GM23338 (cell line): ENCODE measurements at regions not wholly inside any gene's neighbourhood (a gene's known extent, or its start where the extent isn't known, plus 50 kb on each side); places are given as distances from the start of the nearest gene placed in this dataset.

Experiments used
- ATAC-seq: fragments of 200-7000 bp; cut with Tn5 transposase; 3 replicates; pipeline ENCODE4 v1.9.1; 2020
- DNase-seq: peaks from one replicate; pipeline ENCODE4 v3.0.0-alpha.2; 2015; ENCODE audit warnings: low spot score
- H2AFZ ChIP-seq: fragments of 200-600 bp; sonication (generic); 2 replicates; pipeline ENCODE4 v1.8.0; 2016; ENCODE audit warnings: antibody characterized with exemption, mild to moderate bottlenecking, moderate library complexity
- H3F3A ChIP-seq: fragments of 200-600 bp; sonication (generic); replicated peaks from 2 replicates; pipeline ENCODE4 v1.8.0; 2017; ENCODE audit warnings: antibody characterized with exemption, mixed run types, low read depth
- H3K27ac ChIP-seq: fragments of 200-600 bp; sonication (generic); 2 replicates; pipeline ENCODE4 v1.6.1; 2016; ENCODE audit warnings: low read depth
- H3K27me3 ChIP-seq: fragments of 200-600 bp; sonication (generic); 2 replicates; pipeline ENCODE4 v1.8.0; 2016; ENCODE audit warnings: mild to moderate bottlenecking, mixed run types, moderate library complexity; ENCODE audit not compliant: insufficient read depth
- H3K36me3 ChIP-seq: fragments of 200-600 bp; sonication (generic); 2 replicates; pipeline ENCODE4 v1.8.0; 2016; ENCODE audit warnings: mild to moderate bottlenecking; ENCODE audit not compliant: insufficient read depth
- H3K4me1 ChIP-seq: fragments of 200-600 bp; sonication (generic); 2 replicates; pipeline ENCODE4 v1.8.0; 2016; ENCODE audit warnings: mild to moderate bottlenecking, moderate library complexity; ENCODE audit not compliant: insufficient read depth
- H3K4me2 ChIP-seq: fragments of 200-600 bp; sonication (generic); 2 replicates; pipeline ENCODE4 v1.7.1; 2017; ENCODE audit warnings: mixed run types
- H3K4me3 ChIP-seq: fragments of 200-600 bp; sonication (generic); 2 replicates; pipeline ENCODE4 v1.6.1; 2016; ENCODE audit warnings: mixed run types
- H3K79me2 ChIP-seq: fragments of 200-600 bp; sonication (generic); replicated peaks from 2 replicates; pipeline ENCODE4 v1.8.0; 2017; ENCODE audit warnings: mild to moderate bottlenecking; ENCODE audit not compliant: insufficient read depth
- H3K9me2 ChIP-seq: fragments of 200-600 bp; sonication (generic); 2 replicates; pipeline ENCODE4 v1.8.0; 2017; ENCODE audit not compliant: insufficient read depth
- H4K20me1 ChIP-seq: fragments of 200-600 bp; sonication (generic); replicated peaks from 2 replicates; pipeline ENCODE4 v1.8.0; 2017; ENCODE audit warnings: mild to moderate bottlenecking; ENCODE audit not compliant: insufficient read depth
- H3K27ac Mint-ChIP-seq: 2 replicates; pipeline ENCODE4 v1.8.0; 2020; ENCODE audit warnings: inconsistent platforms, mild to moderate bottlenecking, moderate library complexity, mixed read lengths
- H3K27me3 Mint-ChIP-seq: 3 replicates; pipeline ENCODE4 v1.8.0; 2022; ENCODE audit warnings: low read depth, mild to moderate bottlenecking, moderate library complexity, mixed read lengths, inconsistent platforms; ENCODE audit not compliant: insufficient read depth, poor library complexity
- H3K36me3 Mint-ChIP-seq: 3 replicates; pipeline ENCODE4 v1.8.0; 2021; ENCODE audit warnings: low read depth, mild to moderate bottlenecking, inconsistent platforms, moderate library complexity, mixed read lengths
- H3K4me1 Mint-ChIP-seq: 3 replicates; pipeline ENCODE4 v1.8.0; 2020; ENCODE audit warnings: mild to moderate bottlenecking, inconsistent platforms, mixed read lengths
- H3K4me3 Mint-ChIP-seq: 3 replicates; pipeline ENCODE4 v1.8.0; 2021; ENCODE audit warnings: moderate library complexity, mild to moderate bottlenecking, inconsistent platforms, mixed read lengths
- H3K9me3 Mint-ChIP-seq: 3 replicates; pipeline ENCODE4 v1.8.0; 2020; ENCODE audit warnings: moderate library complexity, mild to moderate bottlenecking, inconsistent platforms, mixed read lengths
- CREB1 ChIP-seq: fragments of 250-450 bp; sonication (Bioruptor Pico); IDR thresholded peaks from 2 replicates; pipeline ENCODE4 v1.5.0; 2020; ENCODE audit warnings: low read depth, mild to moderate bottlenecking, moderate library complexity
- EZH2 ChIP-seq: fragments of 200-600 bp; sonication (generic); IDR thresholded peaks from one replicate; pipeline ENCODE4 v1.8.0; 2017; ENCODE audit warnings: antibody characterized with exemption, mild to moderate bottlenecking, low read depth; ENCODE audit not compliant: unreplicated experiment
- EZH2phosphoT487 ChIP-seq: fragments of 200-600 bp; sonication (generic); IDR thresholded peaks from one replicate; pipeline ENCODE4 v1.8.1; 2018; ENCODE audit warnings: antibody characterized with exemption; ENCODE audit not compliant: unreplicated experiment
- JUNB ChIP-seq: IDR thresholded peaks from one replicate; pipeline ENCODE4 v1.6.1; 2016; ENCODE audit warnings: antibody characterized with exemption; ENCODE audit not compliant: unreplicated experiment
- NANOG ChIP-seq: IDR thresholded peaks from 2 replicates; pipeline ENCODE4 v1.6.1; 2016; ENCODE audit warnings: antibody characterized with exemption, borderline replicate concordance
- POLR2AphosphoS5 ChIP-seq: IDR thresholded peaks from 2 replicates; pipeline ENCODE4 v1.6.1; 2016; ENCODE audit warnings: antibody characterized with exemption, low read depth
- ZNF114 ChIP-seq: fragments of 250-450 bp; sonication (Bioruptor Pico); IDR thresholded peaks from 2 replicates; pipeline ENCODE4 v1.5.0; 2020; ENCODE audit warnings: mild to moderate bottlenecking, moderate library complexity
- ZNF331 ChIP-seq: fragments of 250-450 bp; sonication (Bioruptor Pico); IDR thresholded peaks from 2 replicates; pipeline ENCODE4 v1.5.0; 2020; ENCODE audit warnings: low read depth, mild to moderate bottlenecking, moderate library complexity
- TF ChIP-seq, protein P1 (sequence below): IDR thresholded peaks from one replicate; pipeline ENCODE4 v1.6.1; 2018; ENCODE audit warnings: antibody characterized with exemption; ENCODE audit not compliant: unreplicated experiment
- TF ChIP-seq, protein P2 (sequence below), 2 experiments: fragments of 200-600 bp in 1 of 2; sonication (generic) in 1 of 2; conservative IDR thresholded peaks; 2 replicates each; pipeline versions ENCODE4 v1.5.1 to v1.6.1; 2016 to 2017; ENCODE audit warnings: antibody characterized with exemption in 2 of 2, low read depth in 2 of 2, mild to moderate bottlenecking in 2 of 2, moderate library complexity in 1 of 2
- TF ChIP-seq, protein P3 (sequence below): IDR thresholded peaks from 2 replicates; pipeline ENCODE4 v1.6.1; 2016; ENCODE audit warnings: antibody characterized with exemption

DNA sequence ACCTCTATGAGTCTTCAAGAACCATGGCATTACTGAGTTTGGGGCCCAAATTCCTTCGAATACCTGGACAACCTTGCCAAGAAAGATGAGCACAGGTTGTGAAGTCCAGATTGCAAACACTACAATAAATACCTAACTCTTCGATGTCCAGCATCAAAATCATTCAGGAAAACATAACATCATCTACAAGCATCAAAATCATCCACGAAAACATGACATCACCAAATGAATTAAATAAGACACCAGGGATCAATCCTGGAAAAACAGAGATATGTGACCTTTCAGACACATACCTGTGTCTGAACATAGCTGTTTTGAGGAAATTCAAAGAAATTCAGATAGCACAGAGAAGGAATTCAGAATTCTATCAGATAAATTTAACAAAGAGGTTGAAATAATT, 262.0 kb upstream of the KITLG start (continued):
- TF ChIP-seq, protein P1, sequence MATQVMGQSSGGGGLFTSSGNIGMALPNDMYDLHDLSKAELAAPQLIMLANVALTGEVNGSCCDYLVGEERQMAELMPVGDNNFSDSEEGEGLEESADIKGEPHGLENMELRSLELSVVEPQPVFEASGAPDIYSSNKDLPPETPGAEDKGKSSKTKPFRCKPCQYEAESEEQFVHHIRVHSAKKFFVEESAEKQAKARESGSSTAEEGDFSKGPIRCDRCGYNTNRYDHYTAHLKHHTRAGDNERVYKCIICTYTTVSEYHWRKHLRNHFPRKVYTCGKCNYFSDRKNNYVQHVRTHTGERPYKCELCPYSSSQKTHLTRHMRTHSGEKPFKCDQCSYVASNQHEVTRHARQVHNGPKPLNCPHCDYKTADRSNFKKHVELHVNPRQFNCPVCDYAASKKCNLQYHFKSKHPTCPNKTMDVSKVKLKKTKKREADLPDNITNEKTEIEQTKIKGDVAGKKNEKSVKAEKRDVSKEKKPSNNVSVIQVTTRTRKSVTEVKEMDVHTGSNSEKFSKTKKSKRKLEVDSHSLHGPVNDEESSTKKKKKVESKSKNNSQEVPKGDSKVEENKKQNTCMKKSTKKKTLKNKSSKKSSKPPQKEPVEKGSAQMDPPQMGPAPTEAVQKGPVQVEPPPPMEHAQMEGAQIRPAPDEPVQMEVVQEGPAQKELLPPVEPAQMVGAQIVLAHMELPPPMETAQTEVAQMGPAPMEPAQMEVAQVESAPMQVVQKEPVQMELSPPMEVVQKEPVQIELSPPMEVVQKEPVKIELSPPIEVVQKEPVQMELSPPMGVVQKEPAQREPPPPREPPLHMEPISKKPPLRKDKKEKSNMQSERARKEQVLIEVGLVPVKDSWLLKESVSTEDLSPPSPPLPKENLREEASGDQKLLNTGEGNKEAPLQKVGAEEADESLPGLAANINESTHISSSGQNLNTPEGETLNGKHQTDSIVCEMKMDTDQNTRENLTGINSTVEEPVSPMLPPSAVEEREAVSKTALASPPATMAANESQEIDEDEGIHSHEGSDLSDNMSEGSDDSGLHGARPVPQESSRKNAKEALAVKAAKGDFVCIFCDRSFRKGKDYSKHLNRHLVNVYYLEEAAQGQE = no peak

DNA sequence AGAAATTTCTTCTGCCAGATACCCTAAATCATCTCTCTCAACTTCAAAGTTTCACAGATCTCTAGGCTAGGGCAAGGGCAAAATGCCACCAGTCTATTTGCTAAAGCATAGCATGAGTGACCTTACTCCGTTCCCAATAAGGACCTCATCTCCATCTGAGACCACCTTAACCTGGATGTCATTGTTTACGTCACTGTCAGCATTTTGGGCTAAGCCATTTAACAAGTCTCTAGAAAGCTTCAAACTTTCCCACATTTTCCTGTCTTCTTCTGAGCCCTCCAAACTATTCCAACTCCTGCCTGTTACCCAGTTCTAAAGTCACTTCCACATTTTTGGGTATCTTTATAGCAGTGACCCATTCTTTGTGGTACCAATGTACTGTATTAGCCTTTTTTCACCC, 259.2 kb upstream of the KITLG start:
- H3K36me3 Mint-ChIP-seq = peaks cover 24% of the 10 kb centered on the region
- no peaks in the 10 kb centered on the region; the same call in 1 of the 2 replicates for H3K36me3 ChIP-seq
- H3K79me2 ChIP-seq = no peaks in the 10 kb centered on the region
- no peak overlapping the region for H2AFZ ChIP-seq
- no peaks in the 10 kb centered on the region for H3K4me1 ChIP-seq
- peaks cover 9% of the 10 kb centered on the region; the same call in 1 of the 2 replicates for H3K9me2 ChIP-seq
- DNase-seq (no peak), ATAC-seq (no peak)
- no peak overlapping the region for H3K4me3 ChIP-seq
- no peak overlapping the region for H3K4me2 ChIP-seq
- H3F3A ChIP-seq = no peaks in the 10 kb centered on the region
- H3K27ac Mint-ChIP-seq = no peak overlapping the region
- H3K9me3 Mint-ChIP-seq = peaks cover 33% of the 10 kb centered on the region
- H3K27me3 ChIP-seq = no peaks in the 10 kb centered on the region
- H3K4me1 Mint-ChIP-seq = no peaks in the 10 kb centered on the region
- H3K27ac ChIP-seq = no peak overlapping the region
- H3K27me3 Mint-ChIP-seq = peaks cover 4% of the 10 kb centered on the region
- H4K20me1 ChIP-seq = no peaks in the 10 kb centered on the region
- H3K4me3 Mint-ChIP-seq = no peak overlapping the region
- TF ChIP-seq CREB1 = no peak
- no peak for TF ChIP-seq EZH2phosphoT487
- TF ChIP-seq, protein P2, sequence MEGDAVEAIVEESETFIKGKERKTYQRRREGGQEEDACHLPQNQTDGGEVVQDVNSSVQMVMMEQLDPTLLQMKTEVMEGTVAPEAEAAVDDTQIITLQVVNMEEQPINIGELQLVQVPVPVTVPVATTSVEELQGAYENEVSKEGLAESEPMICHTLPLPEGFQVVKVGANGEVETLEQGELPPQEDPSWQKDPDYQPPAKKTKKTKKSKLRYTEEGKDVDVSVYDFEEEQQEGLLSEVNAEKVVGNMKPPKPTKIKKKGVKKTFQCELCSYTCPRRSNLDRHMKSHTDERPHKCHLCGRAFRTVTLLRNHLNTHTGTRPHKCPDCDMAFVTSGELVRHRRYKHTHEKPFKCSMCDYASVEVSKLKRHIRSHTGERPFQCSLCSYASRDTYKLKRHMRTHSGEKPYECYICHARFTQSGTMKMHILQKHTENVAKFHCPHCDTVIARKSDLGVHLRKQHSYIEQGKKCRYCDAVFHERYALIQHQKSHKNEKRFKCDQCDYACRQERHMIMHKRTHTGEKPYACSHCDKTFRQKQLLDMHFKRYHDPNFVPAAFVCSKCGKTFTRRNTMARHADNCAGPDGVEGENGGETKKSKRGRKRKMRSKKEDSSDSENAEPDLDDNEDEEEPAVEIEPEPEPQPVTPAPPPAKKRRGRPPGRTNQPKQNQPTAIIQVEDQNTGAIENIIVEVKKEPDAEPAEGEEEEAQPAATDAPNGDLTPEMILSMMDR (conservative IDR thresholded peaks at IDR 0.05; ENCODE audit: low read depth in 2 of 2) = no peak
- TF ChIP-seq NANOG = no peak
- no peak for TF ChIP-seq ZNF331 (CRISPR knock-in tag)
- TF ChIP-seq, protein P3, sequence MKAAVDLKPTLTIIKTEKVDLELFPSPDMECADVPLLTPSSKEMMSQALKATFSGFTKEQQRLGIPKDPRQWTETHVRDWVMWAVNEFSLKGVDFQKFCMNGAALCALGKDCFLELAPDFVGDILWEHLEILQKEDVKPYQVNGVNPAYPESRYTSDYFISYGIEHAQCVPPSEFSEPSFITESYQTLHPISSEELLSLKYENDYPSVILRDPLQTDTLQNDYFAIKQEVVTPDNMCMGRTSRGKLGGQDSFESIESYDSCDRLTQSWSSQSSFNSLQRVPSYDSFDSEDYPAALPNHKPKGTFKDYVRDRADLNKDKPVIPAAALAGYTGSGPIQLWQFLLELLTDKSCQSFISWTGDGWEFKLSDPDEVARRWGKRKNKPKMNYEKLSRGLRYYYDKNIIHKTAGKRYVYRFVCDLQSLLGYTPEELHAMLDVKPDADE = no peak
- no peak for TF ChIP-seq POLR2AphosphoS5
- TF ChIP-seq ZNF114 = no peak
- TF ChIP-seq, protein P1 = no peak
- TF ChIP-seq JUNB = no peak
- no peak for TF ChIP-seq EZH2
